Amniotic stem cell (primary cell): ENCODE measurements at regions not wholly inside any gene's neighbourhood (a gene's known extent, or its start where the extent isn't known, plus 50 kb on each side); places are given as distances from the start of the nearest gene placed in this dataset.

Source experiments
- DNase-seq: peaks from one replicate; lab custom pipeline; 2025; lab: John Stamatoyannopoulos, UW

GRCh38 chr14:85471744-85472143 lies 58.2 kb upstream of the FLRT2 start:
- peak; percentile 30 for DNase-seq

GRCh38 chr14:85474431-85474830 lies 55.5 kb upstream of the FLRT2 start:
- DNase-seq: no peak

DNA sequence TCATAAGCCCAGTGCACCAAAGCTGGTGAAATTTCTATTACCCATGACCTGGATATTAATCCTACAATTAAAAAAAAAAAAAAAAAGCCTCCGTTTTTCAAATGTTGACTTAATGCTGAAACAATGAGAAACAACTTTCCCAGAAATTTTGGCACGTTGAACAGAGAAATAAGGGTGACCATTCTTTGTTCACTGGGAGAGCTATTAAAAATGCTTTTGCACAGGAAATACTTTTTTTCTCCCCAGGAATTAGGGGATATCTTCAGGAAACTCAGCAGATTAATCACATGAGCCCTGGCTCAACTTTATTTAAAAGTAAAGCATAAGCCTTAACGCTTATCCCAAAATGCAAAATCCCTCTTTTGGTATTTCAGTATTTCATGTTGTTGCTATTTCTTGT lies 54.8 kb upstream of the FLRT2 start:
- no peak for DNase-seq

- no peak for DNase-seq
Observed at GRCh38 chr14:85479306-85479705, 50.6 kb upstream of the FLRT2 start.

DNA sequence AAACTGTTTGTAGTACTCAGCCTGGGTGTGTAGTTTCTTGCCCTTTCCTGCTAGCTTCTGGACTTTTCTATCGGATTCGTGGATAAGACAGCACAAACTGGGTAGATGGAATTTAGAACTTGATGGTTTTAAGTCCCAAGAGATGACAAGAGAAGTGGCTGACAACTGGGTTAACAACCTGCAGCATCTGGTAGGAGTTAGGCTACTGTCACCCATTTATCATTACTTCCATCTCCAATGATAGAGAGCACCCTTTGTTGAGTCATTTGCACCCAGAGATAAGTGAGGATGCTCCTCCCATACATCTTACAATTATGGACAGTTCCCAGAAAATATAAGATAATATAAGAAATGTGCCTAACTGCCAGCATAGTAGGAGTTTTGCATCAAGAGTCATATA lies 50.2 kb upstream of the FLRT2 start:
- no peak for DNase-seq
